WTC11 (cell line): ENCODE measurements at regions not wholly inside any gene's neighbourhood (a gene's known extent, or its start where the extent isn't known, plus 50 kb on each side); places are given as distances from the start of the nearest gene placed in this dataset.

Experiments used
- ATAC-seq: fragments of 200-7000 bp; cut with Tn5 transposase; 2 replicates; pipeline ENCODE4 v1.10.0; 2021; ENCODE audit warnings: mild to moderate bottlenecking, moderate library complexity
- CTCF ChIA-PET: fragments of 300-600 bp; sonication (Branson Sonifier 250); formaldehyde crosslinking; loops from one replicate; lab custom pipeline; 2021; ENCODE audit warnings: antibody characterized with exemption; lab: Charles Lee
- POLR2A ChIA-PET: fragments of 350-600 bp; sonication (Branson Sonifier 250); formaldehyde crosslinking; loops from one replicate; lab custom pipeline; 2021; ENCODE audit warnings: antibody characterized with exemption; lab: Charles Lee
- DNase-seq: peaks from one replicate; pipeline ENCODE4 v3.0.0; 2021; ENCODE audit warnings: low spot score
- H3K27ac Mint-ChIP-seq: 2 replicates; pipeline ENCODE4 v1.8.0; 2021; ENCODE audit warnings: mixed read lengths
- H3K27me3 Mint-ChIP-seq: 2 replicates; pipeline ENCODE4 v1.8.0; 2021; ENCODE audit warnings: low read depth, mild to moderate bottlenecking, moderate library complexity, mixed read lengths
- H3K36me3 Mint-ChIP-seq: 2 replicates; pipeline ENCODE4 v1.8.0; 2021; ENCODE audit warnings: mixed read lengths
- H3K4me1 Mint-ChIP-seq: 2 replicates; pipeline ENCODE4 v1.8.0; 2022; ENCODE audit warnings: mixed read lengths
- H3K4me3 Mint-ChIP-seq: 2 replicates; pipeline ENCODE4 v1.8.0; 2021; ENCODE audit warnings: mild to moderate bottlenecking, moderate library complexity, mixed read lengths
- H3K9me3 Mint-ChIP-seq: 2 replicates; pipeline ENCODE4 v1.8.0; 2021; ENCODE audit warnings: mixed read lengths
- ARID4B ChIP-seq: sonication (generic); formaldehyde crosslinking; IDR thresholded peaks from 2 replicates; pipeline ENCODE4 v1.8.0; 2023; ENCODE audit warnings: missing genetic modification reagents, mild to moderate bottlenecking, borderline replicate concordance
- ATF2 ChIP-seq: sonication (generic); formaldehyde crosslinking; IDR thresholded peaks from 2 replicates; pipeline ENCODE4 v1.8.1; 2022; ENCODE audit warnings: low read depth, missing genetic modification reagents, borderline replicate concordance
- ATF3 ChIP-seq: sonication (generic); formaldehyde crosslinking; conservative IDR thresholded peaks from 2 replicates; pipeline ENCODE4 v1.8.1; 2022; ENCODE audit warnings: mild to moderate bottlenecking, missing genetic modification reagents
- ATF6 ChIP-seq: sonication (generic); formaldehyde crosslinking; IDR thresholded peaks from 2 replicates; pipeline ENCODE4 v1.8.1; 2023; ENCODE audit warnings: mild to moderate bottlenecking, missing genetic modification reagents
- CREM ChIP-seq: sonication (generic); formaldehyde crosslinking; IDR thresholded peaks from 2 replicates; pipeline ENCODE4 v1.8.1; 2022; ENCODE audit warnings: mild to moderate bottlenecking, missing genetic modification reagents, moderate library complexity
- E2F5 ChIP-seq: sonication (generic); formaldehyde crosslinking; IDR thresholded peaks from 2 replicates; pipeline ENCODE4 v1.8.1; 2022; ENCODE audit warnings: mild to moderate bottlenecking, moderate library complexity, missing genetic modification reagents
- GABPB1 ChIP-seq: sonication (generic); formaldehyde crosslinking; IDR thresholded peaks from 2 replicates; pipeline ENCODE4 v1.8.1; 2023; ENCODE audit warnings: mild to moderate bottlenecking, missing genetic modification reagents
- IRF2 ChIP-seq: sonication (generic); formaldehyde crosslinking; IDR thresholded peaks from 2 replicates; pipeline ENCODE4 v1.8.0; 2022; ENCODE audit warnings: low read depth, missing genetic modification reagents, borderline replicate concordance
- MXD4 ChIP-seq: fragments of 250-450 bp; sonication (Bioruptor Pico); IDR thresholded peaks from 2 replicates; pipeline ENCODE4 v1.8.0; 2021; ENCODE audit warnings: mild to moderate bottlenecking, moderate library complexity, borderline replicate concordance
- MYBL2 ChIP-seq: sonication (generic); formaldehyde crosslinking; IDR thresholded peaks from 2 replicates; pipeline ENCODE4 v1.8.1; 2023; ENCODE audit warnings: mild to moderate bottlenecking, moderate library complexity, missing genetic modification reagents
- NR1H2 ChIP-seq: sonication (generic); formaldehyde crosslinking; IDR thresholded peaks from 2 replicates; pipeline ENCODE4 v1.9.0; 2021; ENCODE audit warnings: mild to moderate bottlenecking, moderate library complexity, missing genetic modification reagents
- NR2C2 ChIP-seq: sonication (generic); formaldehyde crosslinking; IDR thresholded peaks from 2 replicates; pipeline ENCODE4 v1.8.0; 2022; ENCODE audit warnings: mild to moderate bottlenecking, missing genetic modification reagents
- RELA ChIP-seq: sonication (generic); formaldehyde crosslinking; IDR thresholded peaks from 2 replicates; pipeline ENCODE4 v1.8.1; 2022; ENCODE audit warnings: missing genetic modification reagents, mild to moderate bottlenecking, borderline replicate concordance
- RORB ChIP-seq: fragments of 250-450 bp; sonication (Bioruptor Pico); IDR thresholded peaks from 2 replicates; pipeline ENCODE4 v1.9.0; 2021; ENCODE audit warnings: mild to moderate bottlenecking
- SMAD3 ChIP-seq: sonication (generic); formaldehyde crosslinking; IDR thresholded peaks from 2 replicates; pipeline ENCODE4 v1.8.0; 2022; ENCODE audit warnings: missing genetic modification reagents, mild to moderate bottlenecking, borderline replicate concordance
- USF1 ChIP-seq: sonication (generic); formaldehyde crosslinking; IDR thresholded peaks from 2 replicates; pipeline ENCODE4 v1.8.0; 2022; ENCODE audit warnings: mild to moderate bottlenecking, missing genetic modification reagents
- ZNF138 ChIP-seq: sonication (generic); formaldehyde crosslinking; conservative IDR thresholded peaks from 2 replicates; pipeline ENCODE4 v1.8.1; 2022; ENCODE audit warnings: mild to moderate bottlenecking, moderate library complexity, missing genetic modification reagents
- ZNF263 ChIP-seq: sonication (generic); formaldehyde crosslinking; IDR thresholded peaks from 2 replicates; pipeline ENCODE4 v1.8.1; 2022; ENCODE audit warnings: low read depth, mild to moderate bottlenecking, moderate library complexity, missing genetic modification reagents
- ZNF317 ChIP-seq: sonication (generic); formaldehyde crosslinking; IDR thresholded peaks from 2 replicates; pipeline ENCODE4 v1.8.1; 2023; ENCODE audit warnings: low read depth, mild to moderate bottlenecking, moderate library complexity, missing genetic modification reagents, borderline replicate concordance
- ZNF423 ChIP-seq: fragments of 250-450 bp; sonication (Bioruptor Pico); IDR thresholded peaks from 2 replicates; pipeline ENCODE4 v2.1.2; 2022; ENCODE audit warnings: mild to moderate bottlenecking, moderate library complexity

GRCh38 chr10:131816157-131816775, 84.5 kb upstream of the PPP2R2D start (continued):
- no peak for TF ChIP-seq MXD4 (CRISPR knock-in tag)
- TF ChIP-seq ZNF317 (CRISPR knock-in tag): no peak
- no peak for TF ChIP-seq NR2C2 (CRISPR knock-in tag)
- TF ChIP-seq ZNF138 (CRISPR knock-in tag): no peak
- TF ChIP-seq ATF2 (CRISPR knock-in tag): no peak
- TF ChIP-seq SMAD3 (CRISPR knock-in tag): no peak
- TF ChIP-seq MYBL2 (CRISPR knock-in tag): no peak
- no peak for TF ChIP-seq E2F5 (CRISPR knock-in tag)
- no peak for TF ChIP-seq ARID4B (CRISPR knock-in tag)
- no peak for TF ChIP-seq GABPB1 (CRISPR knock-in tag)
- no peak for TF ChIP-seq IRF2 (CRISPR knock-in tag)
- TF ChIP-seq NR1H2 (CRISPR knock-in tag): no peak
- TF ChIP-seq RELA: no peak

GRCh38 chr10:131816941-131817700, 83.7 kb upstream of the PPP2R2D start:
- CTCF ChIA-PET: no interaction called here
- no peak for DNase-seq

More at GRCh38 chr10:131816941-131817700, 83.7 kb upstream of the PPP2R2D start:
- ATAC-seq: no peak
- Mint-ChIP-seq H3K9me3 (no peaks in the 10 kb centered on the region), H3K36me3 (no peaks in the 10 kb centered on the region), H3K4me1 (peaks cover 20% of the 10 kb centered on the region), H3K4me3 (no peak overlapping the region), H3K27ac (no peak overlapping the region), H3K27me3 (no peaks in the 10 kb centered on the region)
- TF ChIP-seq ATF3 (CRISPR knock-in tag) (no peak), E2F5 (CRISPR knock-in tag) (no peak), ZNF423 (CRISPR knock-in tag) (no peak), ZNF263 (CRISPR knock-in tag) (no peak), RORB (CRISPR knock-in tag) (no peak), USF1 (CRISPR knock-in tag) (no peak), NR1H2 (CRISPR knock-in tag) (no peak), ZNF138 (CRISPR knock-in tag) (no peak), CREM (CRISPR knock-in tag) (no peak), ATF6 (CRISPR knock-in tag) (no peak)
- POLR2A ChIA-PET: no interaction called here
